BE2C (cell line): ENCODE measurements at regions not wholly inside any gene's neighbourhood (a gene's known extent, or its start where the extent isn't known, plus 50 kb on each side); places are given as distances from the start of the nearest gene placed in this dataset.

ENCODE experiments used
- DNase-seq: peaks from one replicate; pipeline ENCODE4 v3.0.0-alpha.2; 2020
- H3K27me3 ChIP-seq: fragments of 250-450 bp; sonication (Bioruptor Pico); 2 replicates; pipeline ENCODE4 v1.5.1; 2020; ENCODE audit warnings: mild to moderate bottlenecking
- H3K36me3 ChIP-seq: fragments of 250-450 bp; sonication (Bioruptor Pico); 2 replicates; pipeline ENCODE4 v1.5.1; 2020; ENCODE audit warnings: mild to moderate bottlenecking
- H3K4me1 ChIP-seq: fragments of 250-450 bp; sonication (Bioruptor Pico); 2 replicates; pipeline ENCODE4 v1.5.1; 2020
- H3K4me3 ChIP-seq: 2 replicates; pipeline ENCODE4 v1.5.1; 2011; ENCODE audit warnings: low read depth, low read length
- H3K9me3 ChIP-seq: fragments of 250-450 bp; sonication (Bioruptor Pico); 2 replicates; pipeline ENCODE4 v1.5.1; 2020
- TF ChIP-seq, protein P1 (sequence below): IDR thresholded peaks from 2 replicates; pipeline ENCODE4 v1.5.1; 2012; ENCODE audit warnings: mild to moderate bottlenecking, low read depth, low read length

- TF ChIP-seq, protein P1, sequence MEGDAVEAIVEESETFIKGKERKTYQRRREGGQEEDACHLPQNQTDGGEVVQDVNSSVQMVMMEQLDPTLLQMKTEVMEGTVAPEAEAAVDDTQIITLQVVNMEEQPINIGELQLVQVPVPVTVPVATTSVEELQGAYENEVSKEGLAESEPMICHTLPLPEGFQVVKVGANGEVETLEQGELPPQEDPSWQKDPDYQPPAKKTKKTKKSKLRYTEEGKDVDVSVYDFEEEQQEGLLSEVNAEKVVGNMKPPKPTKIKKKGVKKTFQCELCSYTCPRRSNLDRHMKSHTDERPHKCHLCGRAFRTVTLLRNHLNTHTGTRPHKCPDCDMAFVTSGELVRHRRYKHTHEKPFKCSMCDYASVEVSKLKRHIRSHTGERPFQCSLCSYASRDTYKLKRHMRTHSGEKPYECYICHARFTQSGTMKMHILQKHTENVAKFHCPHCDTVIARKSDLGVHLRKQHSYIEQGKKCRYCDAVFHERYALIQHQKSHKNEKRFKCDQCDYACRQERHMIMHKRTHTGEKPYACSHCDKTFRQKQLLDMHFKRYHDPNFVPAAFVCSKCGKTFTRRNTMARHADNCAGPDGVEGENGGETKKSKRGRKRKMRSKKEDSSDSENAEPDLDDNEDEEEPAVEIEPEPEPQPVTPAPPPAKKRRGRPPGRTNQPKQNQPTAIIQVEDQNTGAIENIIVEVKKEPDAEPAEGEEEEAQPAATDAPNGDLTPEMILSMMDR = no peak
- Histone ChIP-seq H3K27me3 (no peaks in the 10 kb centered on the region), H3K9me3 (no peaks in the 10 kb centered on the region; the same call in 1 of the 2 replicates), H3K36me3 (no peaks in the 10 kb centered on the region), H3K4me1 (no peaks in the 10 kb centered on the region), H3K4me3 (no peak overlapping the region)
- DNase-seq = no peak
Observed at GRCh38 chr4:24730256-24731001, 64.9 kb upstream of the SOD3 start.

GRCh38 chr4:24731448-24731847, 63.9 kb upstream of the SOD3 start:
- H3K4me1 ChIP-seq = no peaks in the 10 kb centered on the region
- no peaks in the 10 kb centered on the region for H3K36me3 ChIP-seq
- no peaks in the 10 kb centered on the region; the same call in 1 of the 2 replicates for H3K9me3 ChIP-seq
- H3K4me3 ChIP-seq = no peak overlapping the region
- no peaks in the 10 kb centered on the region for H3K27me3 ChIP-seq
- no peak for DNase-seq
- TF ChIP-seq, protein P1 = no peak

- H3K4me3 ChIP-seq = no peak overlapping the region
- no peaks in the 10 kb centered on the region for H3K27me3 ChIP-seq
- no peak for DNase-seq
- H3K9me3 ChIP-seq = no peaks in the 10 kb centered on the region; the same call in 1 of the 2 replicates
- no peaks in the 10 kb centered on the region for H3K36me3 ChIP-seq
- TF ChIP-seq, protein P1 = no peak
- H3K4me1 ChIP-seq = no peaks in the 10 kb centered on the region
Observed at GRCh38 chr4:24734511-24734910, 60.9 kb upstream of the SOD3 start.

DNA sequence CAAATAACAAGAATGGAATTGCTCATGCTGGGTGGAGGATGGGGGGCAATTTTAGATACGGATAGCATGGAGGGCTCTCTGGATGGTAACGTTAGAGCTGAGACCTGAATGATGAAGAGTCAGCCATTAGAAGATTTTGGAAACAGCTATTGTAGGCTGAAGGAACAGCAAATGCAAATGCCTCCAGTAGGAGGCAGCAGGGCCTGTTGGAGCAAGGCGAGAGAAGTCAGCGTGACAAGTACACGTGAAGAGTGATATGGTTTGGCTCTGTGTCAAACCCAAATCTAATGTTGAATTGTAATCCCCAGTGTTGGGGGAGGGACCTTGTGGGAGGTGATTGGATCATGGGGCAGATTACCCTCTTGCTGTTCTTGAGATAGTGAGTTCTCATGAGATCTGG, 59.3 kb upstream of the SOD3 start:
- Histone ChIP-seq H3K36me3 (no peaks in the 10 kb centered on the region), H3K4me3 (no peak overlapping the region), H3K27me3 (no peaks in the 10 kb centered on the region), H3K4me1 (no peaks in the 10 kb centered on the region), H3K9me3 (no peaks in the 10 kb centered on the region; the same call in 1 of the 2 replicates)
- TF ChIP-seq, protein P1 = no peak; the same call in 1 of the 2 replicates
- DNase-seq = no peak

- no peak for DNase-seq
- no peaks in the 10 kb centered on the region for H3K27me3 ChIP-seq
- no peaks in the 10 kb centered on the region for H3K4me1 ChIP-seq
- H3K36me3 ChIP-seq = no peaks in the 10 kb centered on the region
- TF ChIP-seq, protein P1 = no peak
- no peaks in the 10 kb centered on the region for H3K9me3 ChIP-seq
- no peak overlapping the region for H3K4me3 ChIP-seq
Observed at GRCh38 chr4:24741910-24742309, 53.5 kb upstream of the SOD3 start.

DNA sequence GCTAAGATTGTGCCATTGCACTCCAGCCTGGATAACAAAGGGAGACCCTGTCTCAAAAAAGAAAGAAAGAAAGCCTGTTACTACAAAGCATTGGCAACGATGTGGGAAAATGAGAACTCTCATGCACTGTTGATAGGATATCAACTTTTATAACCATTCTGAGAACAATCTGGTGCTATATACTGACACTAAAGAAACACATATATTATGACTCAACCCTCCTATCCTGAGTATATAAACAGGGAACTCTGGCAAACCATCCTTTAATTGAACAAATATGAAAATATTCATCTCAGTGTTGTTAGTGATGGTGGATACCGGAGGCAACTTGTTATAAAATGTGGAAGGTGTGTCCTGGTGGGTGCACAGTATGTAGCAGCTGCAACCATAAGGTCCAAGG, 53.0 kb upstream of the SOD3 start:
- no peaks in the 10 kb centered on the region for H3K9me3 ChIP-seq
- H3K4me1 ChIP-seq = no peaks in the 10 kb centered on the region
- H3K27me3 ChIP-seq = no peaks in the 10 kb centered on the region
- TF ChIP-seq, protein P1 = no peak
- DNase-seq = no peak
- H3K4me3 ChIP-seq = no peak overlapping the region
- H3K36me3 ChIP-seq = no peaks in the 10 kb centered on the region
